ENCODE measurements at regions not wholly inside any gene's neighbourhood (a gene's known extent, or its start where the extent isn't known, plus 50 kb on each side); places are given as distances from the start of the nearest gene placed in this dataset.

GRCh38 chr13:52931539-52932431, 83.3 kb upstream of the PCDH8 start:
- Histone ChIP-seq H3K9me3 (no peaks in the 10 kb centered on the region), H3K4me3 (no peak overlapping the region), H3K27ac (no peak overlapping the region), H3K27me3 (no peaks in the 10 kb centered on the region), H4K20me1 (no peaks in the 10 kb centered on the region), H3K36me3 (no peaks in the 10 kb centered on the region), H3K4me2 (no peak overlapping the region), H3K9ac (no peak overlapping the region), H3K4me1 (no peaks in the 10 kb centered on the region)
- TF ChIP-seq Cebpa-rat (IDR thresholded peaks at IDR 0.05) = no peak

GRCh38 chr13:52931131-52931530, 82.7 kb upstream of the PCDH8 start:
- Histone ChIP-seq H3K4me3 (no peak overlapping the region), H3K4me1 (no peaks in the 10 kb centered on the region), H4K20me1 (no peaks in the 10 kb centered on the region), H3K4me2 (no peak overlapping the region), H3K36me3 (no peaks in the 10 kb centered on the region), H3K27me3 (no peaks in the 10 kb centered on the region), H3K9me3 (no peaks in the 10 kb centered on the region), H3K9ac (no peak overlapping the region), H3K27ac (no peak overlapping the region)
- no peak for TF ChIP-seq Cebpa-rat (IDR thresholded peaks at IDR 0.05)

GRCh38 chr13:52929846-52930245, 81.4 kb upstream of the PCDH8 start:
- no peak overlapping the region for H3K4me2 ChIP-seq
- H4K20me1 ChIP-seq = no peaks in the 10 kb centered on the region
- TF ChIP-seq Cebpa-rat (IDR thresholded peaks at IDR 0.05) = no peak
- no peaks in the 10 kb centered on the region for H3K9me3 ChIP-seq
- no peak overlapping the region for H3K27ac ChIP-seq
- H3K36me3 ChIP-seq = no peaks in the 10 kb centered on the region
- H3K4me3 ChIP-seq = no peak overlapping the region
- no peaks in the 10 kb centered on the region for H3K4me1 ChIP-seq
- H3K9ac ChIP-seq = no peak overlapping the region
- H3K27me3 ChIP-seq = no peaks in the 10 kb centered on the region

GRCh38 chr13:52926971-52927370, 78.5 kb upstream of the PCDH8 start:
- H3K36me3 ChIP-seq = no peaks in the 10 kb centered on the region
- no peak overlapping the region for H3K9ac ChIP-seq
- no peaks in the 10 kb centered on the region for H3K9me3 ChIP-seq
- no peaks in the 10 kb centered on the region for H3K4me1 ChIP-seq
- no peaks in the 10 kb centered on the region for H3K27me3 ChIP-seq
- no peaks in the 10 kb centered on the region for H4K20me1 ChIP-seq
- no peak for TF ChIP-seq Cebpa-rat (IDR thresholded peaks at IDR 0.05)
- H3K27ac ChIP-seq = no peak overlapping the region
- H3K4me3 ChIP-seq = no peak overlapping the region
- no peak overlapping the region for H3K4me2 ChIP-seq

GRCh38 chr13:52925775-52926285, 77.4 kb upstream of the PCDH8 start:
- no peak overlapping the region for H3K4me3 ChIP-seq
- no peak overlapping the region for H3K4me2 ChIP-seq
- no peaks in the 10 kb centered on the region for H3K36me3 ChIP-seq
- 0 out of 2 replicates have a peak, but pooled peaks have one; percentile 24 for TF ChIP-seq Cebpa-rat (IDR thresholded peaks at IDR 0.05)
- no peak overlapping the region for H3K9ac ChIP-seq
- H3K4me1 ChIP-seq = peaks cover 4% of the 10 kb centered on the region; the same call in 1 of the 2 replicates
- H3K27me3 ChIP-seq = no peaks in the 10 kb centered on the region
- H4K20me1 ChIP-seq = no peaks in the 10 kb centered on the region
- H3K9me3 ChIP-seq = no peaks in the 10 kb centered on the region
- no peak overlapping the region for H3K27ac ChIP-seq

- Histone ChIP-seq H3K36me3 (no peaks in the 10 kb centered on the region), H3K27me3 (no peaks in the 10 kb centered on the region), H3K4me1 (peaks cover 4% of the 10 kb centered on the region; the same call in 1 of the 2 replicates), H3K4me2 (no peak overlapping the region), H3K9me3 (no peaks in the 10 kb centered on the region), H4K20me1 (no peaks in the 10 kb centered on the region), H3K27ac (no peak overlapping the region), H3K9ac (no peak overlapping the region), H3K4me3 (no peak overlapping the region)
- no peak for TF ChIP-seq Cebpa-rat (IDR thresholded peaks at IDR 0.05)
These were observed 76.8 kb upstream of the PCDH8 start for GRCh38 chr13:52925251-52925650.

- Histone ChIP-seq H3K4me2 (no peak overlapping the region), H3K4me1 (peaks cover 4% of the 10 kb centered on the region; the same call in 1 of the 2 replicates), H3K36me3 (no peaks in the 10 kb centered on the region), H3K27ac (no peak overlapping the region), H3K4me3 (no peak overlapping the region), H3K9ac (no peak overlapping the region), H3K27me3 (no peaks in the 10 kb centered on the region), H4K20me1 (no peaks in the 10 kb centered on the region), H3K9me3 (no peaks in the 10 kb centered on the region)
- TF ChIP-seq Cebpa-rat (IDR thresholded peaks at IDR 0.05) = no peak
These were observed 76.1 kb upstream of the PCDH8 start for GRCh38 chr13:52924289-52925148.

GRCh38 chr13:52922961-52923360, 74.5 kb upstream of the PCDH8 start:
- Histone ChIP-seq H3K4me3 (no peak overlapping the region), H3K27me3 (no peaks in the 10 kb centered on the region), H3K9ac (no peak overlapping the region), H3K4me2 (no peak overlapping the region), H3K27ac (no peak overlapping the region), H3K36me3 (no peaks in the 10 kb centered on the region), H4K20me1 (no peaks in the 10 kb centered on the region), H3K9me3 (no peaks in the 10 kb centered on the region), H3K4me1 (peaks cover 4% of the 10 kb centered on the region; the same call in 1 of the 2 replicates)
- TF ChIP-seq Cebpa-rat (IDR thresholded peaks at IDR 0.05) = no peak

GRCh38 chr13:52921194-52921593, 72.8 kb upstream of the PCDH8 start:
- H4K20me1 ChIP-seq = no peaks in the 10 kb centered on the region
- no peak overlapping the region for H3K9ac ChIP-seq
- H3K4me2 ChIP-seq = no peak overlapping the region

More at GRCh38 chr13:52921194-52921593, 72.8 kb upstream of the PCDH8 start:
- Histone ChIP-seq H3K9me3 (peaks cover 4% of the 10 kb centered on the region; the same call in 1 of the 2 replicates), H3K4me1 (peaks cover 4% of the 10 kb centered on the region; the same call in 1 of the 2 replicates), H3K4me3 (no peak overlapping the region), H3K27ac (no peak overlapping the region), H3K27me3 (no peaks in the 10 kb centered on the region), H3K36me3 (no peaks in the 10 kb centered on the region)
- no peak for TF ChIP-seq Cebpa-rat (IDR thresholded peaks at IDR 0.05)
